Esophagus squamous epithelium (tissue), 5 donors: ENCODE measurements at regions not wholly inside any gene's neighbourhood (a gene's known extent, or its start where the extent isn't known, plus 50 kb on each side); places are given as distances from the start of the nearest gene placed in this dataset.

Experiments
- DNase-seq: peaks from one replicate; lab custom pipeline; 2025; lab: John Stamatoyannopoulos, UW
- H3K27ac ChIP-seq, 4 donors: fragments of 200-600 bp; sonication (generic); one replicate each; pipeline ENCODE4 v1.5.1; 2016 to 2019; ENCODE audit warnings: mild to moderate bottlenecking in 1 of 4
- H3K27me3 ChIP-seq, 4 donors: fragments of 200-600 bp; sonication (generic); 1 replicate in 3 of 4; 2 replicates in 1 of 4; pipeline versions ENCODE4 v1.5.1 to v1.6.0; 2017 to 2021; ENCODE audit warnings: antibody characterized with exemption in 1 of 4
- H3K36me3 ChIP-seq, 3 donors: fragments of 200-600 bp; sonication (generic); one replicate each; pipeline ENCODE4 v1.5.1; 2016 to 2019
- H3K4me1 ChIP-seq, 3 donors: fragments of 200-600 bp; sonication (generic); one replicate each; pipeline ENCODE4 v1.5.1; 2017 to 2019
- H3K4me3 ChIP-seq, 4 donors: fragments of 200-600 bp; sonication (generic); 1 replicate in 3 of 4; 2 replicates in 1 of 4; pipeline ENCODE4 v1.5.1; 2016 to 2019; ENCODE audit warnings: mild to moderate bottlenecking in 2 of 4, moderate library complexity in 1 of 4
- H3K9me3 ChIP-seq, 3 donors: fragments of 200-600 bp; sonication (generic); one replicate each; pipeline ENCODE4 v1.5.1; 2016 to 2019
- POLR2A ChIP-seq, 4 donors: fragments of 450-650 bp; IDR thresholded peaks; one replicate each; pipeline ENCODE4 v1.6.1; 2017; ENCODE audit warnings: antibody characterized with exemption in 4 of 4, mild to moderate bottlenecking in 4 of 4, moderate library complexity in 3 of 4
- WGBS, 2 donors: methylation state at CpG; one replicate each; pipeline ENCODE4 v1.1.5; 2018; 5-methylcytosine and 5-hydroxymethylcytosine counted together
- intact Hi-C: fragments of 100-400 bp; cut with DNase I; formaldehyde crosslinking; loops from one replicate; pipeline ENCODE4 v1.15.0; 2022
- small RNA-seq, 4 donors: library from RNA; depleted of rRNA; stranded (forward); fragments of <200 nt; gene quantifications; one replicate each; pipeline ENCODE3, GENCODE V24; 2016
- TF ChIP-seq, protein P1 (sequence below), 6 experiments: fragments of 450-650 bp in 4 of 6; fragments of 200-600 bp in 2 of 6; sonication (generic) in 2 of 6; IDR thresholded peaks; one replicate each; pipeline ENCODE4 v1.5.1; 2016 to 2019; ENCODE audit warnings: antibody characterized with exemption in 6 of 6, mild to moderate bottlenecking in 4 of 6, moderate library complexity in 4 of 6
- donor health status: DM: yes; HTN: yes; CAD: no.

DNA sequence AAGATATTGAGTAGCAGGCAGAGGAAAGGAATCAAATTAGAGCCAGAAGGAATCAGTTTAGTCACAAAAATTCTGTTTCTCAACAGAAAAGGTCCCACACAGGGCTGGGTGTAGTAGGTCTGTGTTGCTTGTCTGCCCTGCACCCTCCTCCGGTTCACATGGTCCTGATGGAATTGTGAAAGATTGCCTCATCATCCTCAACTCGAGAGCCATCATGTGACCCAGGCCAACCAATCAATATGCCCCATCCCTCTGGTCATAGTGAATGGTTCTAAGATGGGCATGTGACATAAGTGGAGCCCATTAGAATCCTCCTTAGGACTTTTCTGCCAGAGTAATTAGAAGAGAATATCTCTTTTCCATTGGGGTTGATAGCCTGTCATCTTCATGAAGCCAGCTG lies 56.7 kb upstream of the RAD23B start:
- Histone ChIP-seq H3K9me3 (no peaks in the 10 kb centered on the region), H3K27ac (no peak overlapping the region), H3K36me3 (no peaks in the 10 kb centered on the region), H3K4me1 (peaks cover 0 to 24% (median 8%) of the 10 kb centered on the region in 3 donors), H3K27me3 (no peaks in the 10 kb centered on the region), H3K4me3 (no peak overlapping the region)
- intact Hi-C loops = no loop called here
- no peak for DNase-seq
- TF ChIP-seq, protein P1, sequence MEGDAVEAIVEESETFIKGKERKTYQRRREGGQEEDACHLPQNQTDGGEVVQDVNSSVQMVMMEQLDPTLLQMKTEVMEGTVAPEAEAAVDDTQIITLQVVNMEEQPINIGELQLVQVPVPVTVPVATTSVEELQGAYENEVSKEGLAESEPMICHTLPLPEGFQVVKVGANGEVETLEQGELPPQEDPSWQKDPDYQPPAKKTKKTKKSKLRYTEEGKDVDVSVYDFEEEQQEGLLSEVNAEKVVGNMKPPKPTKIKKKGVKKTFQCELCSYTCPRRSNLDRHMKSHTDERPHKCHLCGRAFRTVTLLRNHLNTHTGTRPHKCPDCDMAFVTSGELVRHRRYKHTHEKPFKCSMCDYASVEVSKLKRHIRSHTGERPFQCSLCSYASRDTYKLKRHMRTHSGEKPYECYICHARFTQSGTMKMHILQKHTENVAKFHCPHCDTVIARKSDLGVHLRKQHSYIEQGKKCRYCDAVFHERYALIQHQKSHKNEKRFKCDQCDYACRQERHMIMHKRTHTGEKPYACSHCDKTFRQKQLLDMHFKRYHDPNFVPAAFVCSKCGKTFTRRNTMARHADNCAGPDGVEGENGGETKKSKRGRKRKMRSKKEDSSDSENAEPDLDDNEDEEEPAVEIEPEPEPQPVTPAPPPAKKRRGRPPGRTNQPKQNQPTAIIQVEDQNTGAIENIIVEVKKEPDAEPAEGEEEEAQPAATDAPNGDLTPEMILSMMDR (IDR thresholded peaks at IDR 0.05) = no peak
- no peak for TF ChIP-seq POLR2A (IDR thresholded peaks at IDR 0.05)
- 78 to 83% methylated on average over 2 of the region's 2 CpGs for WGBS, 2 donors

DNA sequence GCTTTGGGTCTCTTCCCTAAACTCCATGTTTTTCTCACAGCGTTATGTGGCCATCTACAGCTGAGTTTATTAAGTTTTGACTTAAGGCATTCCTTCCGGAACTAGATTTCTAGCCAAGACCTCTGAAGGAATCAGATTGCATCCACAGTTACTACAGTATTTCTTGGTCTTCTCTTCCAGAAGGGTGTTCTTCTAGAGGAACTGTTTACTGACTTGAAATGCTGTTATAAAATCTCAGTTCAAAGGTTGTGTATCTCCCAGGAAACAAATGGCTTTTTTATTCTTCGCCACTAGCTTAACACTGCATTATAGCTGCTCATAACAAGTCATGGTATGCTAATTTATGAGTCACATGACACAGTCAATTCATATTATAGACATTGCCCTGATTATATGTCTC lies 55.3 kb upstream of the RAD23B start:
- intact Hi-C loops = no loop called here
- DNase-seq = no peak
- H3K27me3 ChIP-seq = no peaks in the 10 kb centered on the region
- no peak overlapping the region for H3K4me3 ChIP-seq
- 27 to 47% methylated on average over 3 of the region's 3 CpGs for WGBS, 2 donors
- no peaks in the 10 kb centered on the region for H3K36me3 ChIP-seq
- TF ChIP-seq, protein P1 (IDR thresholded peaks at IDR 0.05) = no peak
- no peak for TF ChIP-seq POLR2A (IDR thresholded peaks at IDR 0.05)
- no peak overlapping the region for H3K27ac ChIP-seq
- H3K4me1 ChIP-seq = peaks cover 0 to 24% (median 8%) of the 10 kb centered on the region in 3 donors
- no peaks in the 10 kb centered on the region for H3K9me3 ChIP-seq

DNA sequence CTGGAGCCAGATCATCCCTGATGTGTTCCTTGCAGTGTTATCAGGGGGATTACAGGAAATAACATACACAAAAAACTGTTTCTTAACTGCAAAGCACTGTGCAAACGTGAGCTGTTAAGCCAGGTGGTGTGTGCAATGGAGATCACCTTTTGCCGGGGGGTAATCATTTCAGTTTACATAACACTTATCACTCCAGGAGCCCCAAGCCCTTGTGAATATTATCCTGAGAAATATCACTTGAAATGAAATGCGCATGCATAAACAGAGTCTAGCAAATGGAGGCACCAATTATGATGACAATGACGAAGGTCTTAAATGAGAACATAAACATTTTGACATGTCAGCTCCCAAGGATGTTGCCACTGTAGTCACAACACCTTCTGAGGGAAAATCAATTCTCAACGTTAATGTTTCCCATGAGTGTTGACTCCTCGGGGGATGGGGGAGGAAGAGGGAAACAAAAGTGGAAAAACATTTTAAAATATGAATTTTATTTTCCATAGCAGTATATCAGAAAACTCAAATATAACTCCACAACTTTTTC lies 54.5 kb upstream of the RAD23B start:
- Histone ChIP-seq H3K36me3 (no peaks in the 10 kb centered on the region), H3K27ac (no peak overlapping the region), H3K4me1 (peaks cover 0 to 24% (median 8%) of the 10 kb centered on the region in 3 donors), H3K9me3 (no peaks in the 10 kb centered on the region), H3K27me3 (no peaks in the 10 kb centered on the region), H3K4me3 (no peak overlapping the region)
- intact Hi-C loops = no loop called here
- no peak for DNase-seq
- TF ChIP-seq, protein P1 (IDR thresholded peaks at IDR 0.05) = no peak
- no peak for TF ChIP-seq POLR2A (IDR thresholded peaks at IDR 0.05)
- 17 to 42% methylated on average over 6 of the region's 6 CpGs for WGBS, 2 donors

DNA sequence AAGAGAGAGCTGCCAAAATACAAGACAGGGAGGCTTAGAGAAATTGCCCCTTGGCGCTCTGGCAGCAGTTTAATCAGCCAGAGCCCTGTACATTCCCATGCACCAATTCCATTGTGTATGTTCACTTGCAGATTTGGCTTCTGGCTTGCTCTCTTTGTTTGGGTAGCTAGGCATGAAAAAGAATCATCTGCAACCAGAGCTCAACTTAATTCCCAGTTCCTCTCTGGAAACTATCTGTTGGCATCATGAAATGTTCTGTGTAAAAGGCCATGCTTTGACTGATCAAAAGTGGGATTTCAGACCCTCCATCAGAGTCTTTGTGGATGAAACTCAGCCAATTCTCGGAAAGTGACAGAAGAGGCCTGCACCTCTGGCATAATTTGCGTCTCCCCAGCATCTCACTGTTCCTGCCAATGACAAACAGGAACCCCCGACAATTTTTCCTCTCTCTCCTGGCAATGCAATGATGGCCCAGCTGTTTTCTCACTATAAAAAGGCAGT lies 53.8 kb upstream of the RAD23B start:
- no peak for DNase-seq
- no peak overlapping the region for H3K4me3 ChIP-seq

More for the DNA sequence above, 53.8 kb upstream of the RAD23B start:
- Histone ChIP-seq H3K9me3 (no peaks in the 10 kb centered on the region), H3K4me1 (peaks cover 0 to 24% (median 8%) of the 10 kb centered on the region in 3 donors), H3K27me3 (no peaks in the 10 kb centered on the region), H3K27ac (no peak overlapping the region), H3K36me3 (no peaks in the 10 kb centered on the region)
- 38 to 40% methylated on average over 4 of the region's 4 CpGs for WGBS, 2 donors
- intact Hi-C loops = no loop called here
- TF ChIP-seq POLR2A (IDR thresholded peaks at IDR 0.05) = no peak
- TF ChIP-seq, protein P1 (IDR thresholded peaks at IDR 0.05) = no peak

Small RNAs in the stretch of these regions (small RNA-seq; reads per million reads assigned to genes)
- gene AL807761.1 = 0 reads per million in 4 donors
